K562 (cell line): ENCODE measurements at regions not wholly inside any gene's neighbourhood (a gene's known extent, or its start where the extent isn't known, plus 50 kb on each side); places are given as distances from the start of the nearest gene placed in this dataset.

ENCODE experiments used
- ATAC-seq: fragments of 200-7000 bp; cut with Tn5 transposase; 3 replicates; pipeline ENCODE4 v1.9.1; 2020; ENCODE audit warnings: moderate library complexity
- BruUV-seq: library from RNA; stranded (reverse); fragments of 400-500 nt; replicated peaks from 2 replicates; lab custom pipeline; 2021; lab: Mats Ljungman, UMichigan
- CTCF ChIA-PET: fragments of 300-600 bp; formaldehyde crosslinking; extraction: SDS; loops from one replicate; lab custom pipeline; 2021; ENCODE audit warnings: low intra/inter-chr PET ratio; lab: Yijun Ruan, JAX
- POLR2A ChIA-PET: fragments of 300-600, 350-650 bp; sonication (Branson Sonifier 250); formaldehyde crosslinking; extraction: SDS; loops from one replicate; lab custom pipeline; 2021; ENCODE audit warnings: antibody characterized with exemption, inconsistent platforms; lab: Yijun Ruan, JAX
- DNase-seq, 4 experiments: peaks; one replicate each; pipeline versions ENCODE4 v3.0.0 to v3.0.0-alpha.2; 2011 to 2018; ENCODE audit warnings: low spot score in 3 of 4, mixed read lengths in 3 of 4; ENCODE audit errors: extremely low read depth in 1 of 4
- FAIRE-seq: peaks from 2 replicates; lab custom pipeline; 2011; peaks lifted over from hg19 to GRCh38; lab: Jason Lieb, UNC
- H2AFZ ChIP-seq: 2 replicates; pipeline ENCODE4 v1.6.0; 2011; ENCODE audit warnings: low read depth, low read length, control low read depth, inconsistent platforms
- H3K27ac ChIP-seq: fragments of 200-600 bp; 3 replicates; pipeline ENCODE4 v1.8.0; 2011; ENCODE audit warnings: low read depth, mild to moderate bottlenecking, control low read depth, inconsistent platforms, low read length, moderate library complexity, mixed read lengths; ENCODE audit errors: extremely low read depth
- H3K27me3 ChIP-seq, 2 experiments: fragments of 300-600 bp in 1 of 2; 2 replicates in 1 of 2; 3 replicates in 1 of 2; pipeline versions ENCODE4 v1.6.0 to v1.8.0; 2011; ENCODE audit warnings: inconsistent platforms in 2 of 2, low read length in 2 of 2, mild to moderate bottlenecking in 1 of 2, mixed read lengths in 1 of 2, moderate library complexity in 1 of 2; ENCODE audit not compliant: control insufficient read depth in 2 of 2, insufficient read depth in 2 of 2
- H3K36me3 ChIP-seq: fragments of 300-600 bp; 3 replicates; pipeline ENCODE4 v1.8.0; 2011; ENCODE audit warnings: mild to moderate bottlenecking, low read length, inconsistent platforms; ENCODE audit not compliant: control insufficient read depth, insufficient read depth
- H3K4me1 ChIP-seq, 2 experiments: fragments of 200-600 bp in 1 of 2; replicated peaks in 1 of 2; 2 replicates in 1 of 2; 3 replicates in 1 of 2; pipeline versions ENCODE4 v1.5.1 to v1.8.0; 2011; ENCODE audit warnings: inconsistent platforms in 2 of 2, low read length in 2 of 2, mild to moderate bottlenecking in 1 of 2, mixed read lengths in 1 of 2, moderate library complexity in 1 of 2; ENCODE audit not compliant: control insufficient read depth in 2 of 2, insufficient read depth in 2 of 2
- H3K4me2 ChIP-seq: 2 replicates; pipeline ENCODE4 v1.6.1; 2011; ENCODE audit warnings: low read length, control low read depth, inconsistent platforms, mixed read lengths; ENCODE audit not compliant: insufficient read depth
- H3K4me3 ChIP-seq: fragments of 200-600 bp; sonication (generic), shearing (Covaris generic); 2 replicates; pipeline ENCODE4 v1.5.1; 2016; ENCODE audit warnings: control low read depth, inconsistent platforms
- H3K79me2 ChIP-seq: fragments of 200-600 bp; 3 replicates; pipeline ENCODE4 v1.8.0; 2011; ENCODE audit warnings: low read length, inconsistent platforms; ENCODE audit not compliant: control insufficient read depth, insufficient read depth
- H3K9ac ChIP-seq, 2 experiments: 2 replicates each; pipeline versions ENCODE4 v1.6.0 to v1.6.1; 2011; ENCODE audit warnings: low read depth in 2 of 2, low read length in 2 of 2, control low read depth in 1 of 2, inconsistent platforms in 1 of 2, mild to moderate bottlenecking in 1 of 2, mixed read lengths in 1 of 2; ENCODE audit not compliant: insufficient read depth in 1 of 2
- H3K9me1 ChIP-seq: one replicate; pipeline ENCODE4 v1.6.0; 2011; ENCODE audit warnings: inconsistent platforms, mild to moderate bottlenecking, low read length, moderate library complexity; ENCODE audit not compliant: control insufficient read depth, insufficient read depth
- H3K9me3 ChIP-seq: replicated peaks from 2 replicates; pipeline ENCODE4 v1.5.1; 2011; ENCODE audit warnings: low read depth, low read length, inconsistent platforms; ENCODE audit not compliant: control insufficient read depth, insufficient read depth
- H4K20me1 ChIP-seq: replicated peaks from 2 replicates; pipeline ENCODE4 v1.6.1; 2011; ENCODE audit warnings: low read length, inconsistent platforms, mixed read lengths; ENCODE audit not compliant: control insufficient read depth, insufficient read depth
- CTCF ChIP-seq, 3 experiments: IDR thresholded peaks in 2 of 3; conservative IDR thresholded peaks in 1 of 3; 2 replicates each; pipeline ENCODE4 v1.5.1; 2011 to 2012; ENCODE audit warnings: low read length in 3 of 3, mild to moderate bottlenecking in 3 of 3, control low read depth in 2 of 3, improper control_type of control experiment in 1 of 3, inconsistent platforms in 1 of 3, low read depth in 1 of 3, mixed read lengths in 1 of 3, moderate library complexity in 1 of 3; ENCODE audit not compliant: insufficient read depth in 2 of 3
- PBX2 ChIP-seq, 2 experiments: IDR thresholded peaks in 1 of 2; conservative IDR thresholded peaks in 1 of 2; 2 replicates each; pipeline ENCODE4 v1.6.1; 2016; ENCODE audit warnings: low read depth in 2 of 2, mild to moderate bottlenecking in 1 of 2, missing compliant biosample characterization in 1 of 2, missing genetic modification characterization in 1 of 2, moderate library complexity in 1 of 2
- WGBS: fragments of 100-300 bp; shearing (Covaris generic); methylation state at CpG from one replicate; pipeline ENCODE4 v1.1.6; 2016; ENCODE audit warnings: low coverage, mixed read lengths; ENCODE audit not compliant: insufficient coverage; ENCODE audit errors: missing lambda C conversion rate; 5-methylcytosine and 5-hydroxymethylcytosine counted together
- in situ Hi-C: fragments of 300-500 bp; cut with MboI; formaldehyde crosslinking; loops from 4 replicates; pipeline ENCODE4 v1.15.0; 2018; ENCODE audit warnings: inconsistent platforms, mixed read lengths
- intact Hi-C: fragments of 100-400 bp; cut with micrococcal nuclease; formaldehyde crosslinking; loops from 2 replicates; pipeline ENCODE4 v1.14.2; 2022
- TF ChIP-seq, protein P1 (sequence below): sonication (generic); formaldehyde crosslinking; IDR thresholded peaks from 2 replicates; pipeline ENCODE4 v1.8.0; 2022; ENCODE audit warnings: mild to moderate bottlenecking, missing genetic modification reagents

DNA sequence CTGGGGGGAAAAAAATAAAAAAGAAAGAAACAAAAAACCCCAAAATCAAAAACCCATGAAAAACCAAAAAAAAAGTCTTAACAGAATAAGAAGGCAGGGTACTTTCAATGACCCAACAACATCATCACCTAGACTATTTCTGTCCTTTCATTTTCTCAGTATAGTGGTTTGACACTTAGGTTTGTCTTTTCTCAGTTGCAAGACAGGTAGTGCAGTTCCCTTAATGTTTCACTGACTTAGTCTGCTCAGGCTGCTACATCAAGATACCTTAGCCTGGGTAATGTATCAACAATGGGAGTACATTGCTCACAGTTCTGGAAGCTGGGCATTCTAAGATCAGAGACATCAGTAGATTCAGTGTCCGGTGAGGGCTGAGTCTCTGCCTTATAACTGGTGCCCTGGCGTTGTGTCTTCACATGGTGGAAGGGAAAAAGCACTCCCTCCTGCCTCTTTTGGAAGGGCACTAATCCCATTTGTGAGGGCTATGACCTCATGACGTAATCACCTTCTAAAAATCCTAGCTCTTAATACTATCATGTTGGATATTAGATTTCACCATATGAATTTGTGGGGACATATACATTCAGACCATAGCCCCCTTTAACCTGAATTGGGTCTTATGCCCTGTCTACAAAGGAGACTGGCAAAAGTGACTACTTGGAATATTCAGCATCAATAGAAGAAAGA is 362.3 kb upstream of the RBFOX1 start (continued):
- TF ChIP-seq, protein P1, sequence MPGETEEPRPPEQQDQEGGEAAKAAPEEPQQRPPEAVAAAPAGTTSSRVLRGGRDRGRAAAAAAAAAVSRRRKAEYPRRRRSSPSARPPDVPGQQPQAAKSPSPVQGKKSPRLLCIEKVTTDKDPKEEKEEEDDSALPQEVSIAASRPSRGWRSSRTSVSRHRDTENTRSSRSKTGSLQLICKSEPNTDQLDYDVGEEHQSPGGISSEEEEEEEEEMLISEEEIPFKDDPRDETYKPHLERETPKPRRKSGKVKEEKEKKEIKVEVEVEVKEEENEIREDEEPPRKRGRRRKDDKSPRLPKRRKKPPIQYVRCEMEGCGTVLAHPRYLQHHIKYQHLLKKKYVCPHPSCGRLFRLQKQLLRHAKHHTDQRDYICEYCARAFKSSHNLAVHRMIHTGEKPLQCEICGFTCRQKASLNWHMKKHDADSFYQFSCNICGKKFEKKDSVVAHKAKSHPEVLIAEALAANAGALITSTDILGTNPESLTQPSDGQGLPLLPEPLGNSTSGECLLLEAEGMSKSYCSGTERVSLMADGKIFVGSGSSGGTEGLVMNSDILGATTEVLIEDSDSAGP (CRISPR knock-in tag), result no peak

DNA sequence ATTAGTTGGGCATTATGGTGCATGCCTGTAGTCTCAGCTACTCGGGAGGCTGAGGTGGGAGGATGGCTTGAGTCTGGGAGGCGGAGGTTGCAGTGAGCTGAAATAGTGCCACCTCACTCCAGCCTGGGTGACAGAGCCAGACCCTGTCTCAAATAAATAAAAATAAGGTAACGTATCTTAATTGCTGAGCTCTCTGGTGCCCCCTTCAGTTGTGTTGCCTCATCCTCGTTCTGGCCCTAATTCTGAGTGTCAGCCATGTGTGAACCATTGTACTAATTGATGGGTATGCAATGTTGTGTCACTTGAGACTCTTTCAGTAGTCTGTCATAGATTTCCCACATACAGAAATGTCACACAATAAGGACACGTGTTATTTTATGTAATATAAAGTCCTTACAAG is 363.1 kb upstream of the RBFOX1 start:
- Histone ChIP-seq H3K9me1 (no peaks in the 10 kb centered on the region), H3K27ac (no peak overlapping the region), H3K79me2 (no peaks in the 10 kb centered on the region), H3K27me3 (no peaks in the 10 kb centered on the region), H3K9ac (no peak overlapping the region), H2AFZ (no peak overlapping the region), H3K4me3 (no peak overlapping the region), H3K4me2 (no peak overlapping the region), H3K9me3 (no peaks in the 10 kb centered on the region), H4K20me1 (no peaks in the 10 kb centered on the region; the same call in 1 of the 2 replicates), H3K4me1 (no peaks in the 10 kb centered on the region), H3K36me3 (no peaks in the 10 kb centered on the region)
- ATAC-seq (no peak), FAIRE-seq (no peak), DNase-seq (peak in 1 of 4 experiments; percentile 2)
- BruUV-seq, result no TSS peak
- in situ Hi-C loops, result no loop called here
- 10% methylated on average over 5 of the region's 5 CpGs for whole genome bisulfite sequencing
- ChIA-PET POLR2A (interaction anchor here (0.6 kb wide), 1 partner anchor 237 kb away, joined by 3 read pairs; no protein-coding TSS in a partner anchor), CTCF (no interaction called here)
- no peak for TF ChIP-seq PBX2 (CRISPR knock-in tag; IDR thresholded peaks at IDR 0.05; ENCODE audit: low read depth)
- TF ChIP-seq PBX2 (tag; conservative IDR thresholded peaks at IDR 0.05; ENCODE audit: low read depth), result no peak
- peak in 1 of 3 experiments; percentile 13; a peak in 1 of 6 replicates for TF ChIP-seq CTCF (IDR thresholded peaks at IDR 0.05 in 2 of 3, conservative IDR thresholded peaks at IDR 0.05 in 1 of 3; ENCODE audit: insufficient read depth in 2 of 3, low read depth in 1 of 3, low read length in 3 of 3)
- intact Hi-C loops, result no loop called here
